GF-D8 (cell line): ENCODE measurements at regions not wholly inside any gene's neighbourhood (a gene's known extent, or its start where the extent isn't known, plus 50 kb on each side); places are given as distances from the start of the nearest gene placed in this dataset.

ENCODE experiments used
- DNase-seq: peaks from one replicate; lab custom pipeline; 2025; lab: John Stamatoyannopoulos, UW

GRCh38 chr14:27945512-27945911 lies 821.1 kb upstream of the FOXG1 start:
- no peak for DNase-seq

GRCh38 chr14:27958757-27959156 lies 807.8 kb upstream of the FOXG1 start:
- no peak for DNase-seq

GRCh38 chr14:27995691-27996090 lies 770.9 kb upstream of the FOXG1 start:
- DNase-seq = no peak

GRCh38 chr14:28001002-28001401 lies 765.6 kb upstream of the FOXG1 start:
- DNase-seq = no peak

- DNase-seq = no peak
These were observed 753.8 kb upstream of the FOXG1 start for GRCh38 chr14:28012629-28013415.

GRCh38 chr14:28020112-28020511 lies 746.5 kb upstream of the FOXG1 start:
- DNase-seq = no peak

- DNase-seq = no peak
These were observed 742.7 kb upstream of the FOXG1 start for GRCh38 chr14:28023853-28024252.

GRCh38 chr14:28052251-28052650 lies 714.3 kb upstream of the FOXG1 start:
- DNase-seq = no peak

GRCh38 chr14:28055008-28055407 lies 711.6 kb upstream of the FOXG1 start:
- no peak for DNase-seq

GRCh38 chr14:28057359-28058296 lies 709.0 kb upstream of the FOXG1 start:
- no peak for DNase-seq

- DNase-seq = no peak
These were observed 707.3 kb upstream of the FOXG1 start for GRCh38 chr14:28059254-28059653.

- no peak for DNase-seq
These were observed 705.6 kb upstream of the FOXG1 start for GRCh38 chr14:28061006-28061405.

- DNase-seq = no peak
These were observed 689.6 kb upstream of the FOXG1 start for GRCh38 chr14:28077021-28077420.

GRCh38 chr14:28083389-28083788 lies 683.2 kb upstream of the FOXG1 start:
- no peak for DNase-seq

GRCh38 chr14:28088125-28088524 lies 678.5 kb upstream of the FOXG1 start:
- DNase-seq = no peak

- no peak for DNase-seq
These were observed 669.0 kb upstream of the FOXG1 start for GRCh38 chr14:28097585-28097984.

- DNase-seq = no peak
These were observed 667.7 kb upstream of the FOXG1 start for GRCh38 chr14:28098856-28099255.

- DNase-seq = no peak
These were observed 664.6 kb upstream of the FOXG1 start for GRCh38 chr14:28102001-28102400.

GRCh38 chr14:28102814-28103213 lies 663.8 kb upstream of the FOXG1 start:
- DNase-seq = no peak

GRCh38 chr14:28113311-28113710 lies 653.3 kb upstream of the FOXG1 start:
- no peak for DNase-seq

- DNase-seq = no peak
These were observed 649.9 kb upstream of the FOXG1 start for GRCh38 chr14:28116716-28117115.

GRCh38 chr14:28119849-28120248 lies 646.7 kb upstream of the FOXG1 start:
- DNase-seq = no peak

GRCh38 chr14:28120391-28120790 lies 646.2 kb upstream of the FOXG1 start:
- DNase-seq = no peak
